ENCODE measurements at regions not wholly inside any gene's neighbourhood (a gene's known extent, or its start where the extent isn't known, plus 50 kb on each side); places are given as distances from the start of the nearest gene placed in this dataset.

DNA sequence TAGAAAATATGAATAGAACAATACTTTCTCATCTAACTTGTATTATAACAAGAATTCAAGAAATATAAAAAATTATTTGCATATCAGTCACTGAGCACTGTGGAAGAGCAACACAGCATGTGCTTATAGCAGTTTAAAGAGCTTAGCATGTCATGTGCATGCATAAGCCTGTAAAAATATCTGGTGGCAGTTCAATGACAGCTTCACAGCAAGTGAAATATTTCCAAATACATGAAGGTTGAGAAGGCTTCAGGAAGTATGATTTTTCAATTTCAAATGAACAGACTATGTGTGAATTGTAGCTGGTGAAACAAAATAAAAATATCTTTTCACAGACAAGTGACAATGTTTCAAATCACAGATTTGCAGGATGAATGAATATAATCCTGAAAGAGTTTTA is 128.5 kb downstream of the PRDM9 start:
- no peak for TF ChIP-seq EZH2 (IDR thresholded peaks at IDR 0.05; ENCODE audit: low read length)
- TF ChIP-seq, protein P1, sequence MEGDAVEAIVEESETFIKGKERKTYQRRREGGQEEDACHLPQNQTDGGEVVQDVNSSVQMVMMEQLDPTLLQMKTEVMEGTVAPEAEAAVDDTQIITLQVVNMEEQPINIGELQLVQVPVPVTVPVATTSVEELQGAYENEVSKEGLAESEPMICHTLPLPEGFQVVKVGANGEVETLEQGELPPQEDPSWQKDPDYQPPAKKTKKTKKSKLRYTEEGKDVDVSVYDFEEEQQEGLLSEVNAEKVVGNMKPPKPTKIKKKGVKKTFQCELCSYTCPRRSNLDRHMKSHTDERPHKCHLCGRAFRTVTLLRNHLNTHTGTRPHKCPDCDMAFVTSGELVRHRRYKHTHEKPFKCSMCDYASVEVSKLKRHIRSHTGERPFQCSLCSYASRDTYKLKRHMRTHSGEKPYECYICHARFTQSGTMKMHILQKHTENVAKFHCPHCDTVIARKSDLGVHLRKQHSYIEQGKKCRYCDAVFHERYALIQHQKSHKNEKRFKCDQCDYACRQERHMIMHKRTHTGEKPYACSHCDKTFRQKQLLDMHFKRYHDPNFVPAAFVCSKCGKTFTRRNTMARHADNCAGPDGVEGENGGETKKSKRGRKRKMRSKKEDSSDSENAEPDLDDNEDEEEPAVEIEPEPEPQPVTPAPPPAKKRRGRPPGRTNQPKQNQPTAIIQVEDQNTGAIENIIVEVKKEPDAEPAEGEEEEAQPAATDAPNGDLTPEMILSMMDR (optimal IDR thresholded peaks at IDR 0.05 in 1 of 3, IDR thresholded peaks at IDR 0.05 in 1 of 3, conservative IDR thresholded peaks at IDR 0.05 in 1 of 3; ENCODE audit: extremely low read depth in 1 of 3, insufficient read depth in 2 of 3, low read length in 3 of 3), result no peak
